ENCODE measurements at regions not wholly inside any gene's neighbourhood (a gene's known extent, or its start where the extent isn't known, plus 50 kb on each side); places are given as distances from the start of the nearest gene placed in this dataset.

DNA sequence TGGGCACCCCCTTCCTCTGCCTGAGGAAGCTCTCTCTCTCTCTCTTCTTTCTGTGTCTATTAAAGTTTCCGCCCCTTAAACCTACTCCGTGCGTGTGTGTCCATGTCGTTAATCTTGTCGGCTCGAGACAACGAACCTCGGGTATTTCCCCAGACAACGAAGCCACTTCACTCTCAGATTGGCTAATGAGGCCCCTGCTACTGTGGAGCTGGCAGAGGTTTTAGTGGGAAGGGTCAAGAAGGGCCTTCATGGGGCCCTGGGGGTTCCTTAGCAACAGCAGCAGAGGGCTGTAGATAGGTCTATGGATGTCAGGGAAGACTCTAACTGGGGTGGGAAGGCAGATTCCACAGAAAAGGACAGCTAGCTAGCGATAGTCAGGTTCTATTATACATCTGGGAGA lies 239.8 kb upstream of the RAB4A start:
- TF ChIP-seq, protein P1, sequence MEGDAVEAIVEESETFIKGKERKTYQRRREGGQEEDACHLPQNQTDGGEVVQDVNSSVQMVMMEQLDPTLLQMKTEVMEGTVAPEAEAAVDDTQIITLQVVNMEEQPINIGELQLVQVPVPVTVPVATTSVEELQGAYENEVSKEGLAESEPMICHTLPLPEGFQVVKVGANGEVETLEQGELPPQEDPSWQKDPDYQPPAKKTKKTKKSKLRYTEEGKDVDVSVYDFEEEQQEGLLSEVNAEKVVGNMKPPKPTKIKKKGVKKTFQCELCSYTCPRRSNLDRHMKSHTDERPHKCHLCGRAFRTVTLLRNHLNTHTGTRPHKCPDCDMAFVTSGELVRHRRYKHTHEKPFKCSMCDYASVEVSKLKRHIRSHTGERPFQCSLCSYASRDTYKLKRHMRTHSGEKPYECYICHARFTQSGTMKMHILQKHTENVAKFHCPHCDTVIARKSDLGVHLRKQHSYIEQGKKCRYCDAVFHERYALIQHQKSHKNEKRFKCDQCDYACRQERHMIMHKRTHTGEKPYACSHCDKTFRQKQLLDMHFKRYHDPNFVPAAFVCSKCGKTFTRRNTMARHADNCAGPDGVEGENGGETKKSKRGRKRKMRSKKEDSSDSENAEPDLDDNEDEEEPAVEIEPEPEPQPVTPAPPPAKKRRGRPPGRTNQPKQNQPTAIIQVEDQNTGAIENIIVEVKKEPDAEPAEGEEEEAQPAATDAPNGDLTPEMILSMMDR (IDR thresholded peaks at IDR 0.05; ENCODE audit: low read depth, low read length, missing input control), result no peak
- TF ChIP-seq RAD21 (IDR thresholded peaks at IDR 0.05), result no peak
- TF ChIP-seq RXRA (IDR thresholded peaks at IDR 0.05), result no peak
- no peak for TF ChIP-seq EGR1 (IDR thresholded peaks at IDR 0.05; ENCODE audit: low read depth in 2 of 2)
- no peak for TF ChIP-seq JUND (IDR thresholded peaks at IDR 0.05)
- TF ChIP-seq, protein P2, sequence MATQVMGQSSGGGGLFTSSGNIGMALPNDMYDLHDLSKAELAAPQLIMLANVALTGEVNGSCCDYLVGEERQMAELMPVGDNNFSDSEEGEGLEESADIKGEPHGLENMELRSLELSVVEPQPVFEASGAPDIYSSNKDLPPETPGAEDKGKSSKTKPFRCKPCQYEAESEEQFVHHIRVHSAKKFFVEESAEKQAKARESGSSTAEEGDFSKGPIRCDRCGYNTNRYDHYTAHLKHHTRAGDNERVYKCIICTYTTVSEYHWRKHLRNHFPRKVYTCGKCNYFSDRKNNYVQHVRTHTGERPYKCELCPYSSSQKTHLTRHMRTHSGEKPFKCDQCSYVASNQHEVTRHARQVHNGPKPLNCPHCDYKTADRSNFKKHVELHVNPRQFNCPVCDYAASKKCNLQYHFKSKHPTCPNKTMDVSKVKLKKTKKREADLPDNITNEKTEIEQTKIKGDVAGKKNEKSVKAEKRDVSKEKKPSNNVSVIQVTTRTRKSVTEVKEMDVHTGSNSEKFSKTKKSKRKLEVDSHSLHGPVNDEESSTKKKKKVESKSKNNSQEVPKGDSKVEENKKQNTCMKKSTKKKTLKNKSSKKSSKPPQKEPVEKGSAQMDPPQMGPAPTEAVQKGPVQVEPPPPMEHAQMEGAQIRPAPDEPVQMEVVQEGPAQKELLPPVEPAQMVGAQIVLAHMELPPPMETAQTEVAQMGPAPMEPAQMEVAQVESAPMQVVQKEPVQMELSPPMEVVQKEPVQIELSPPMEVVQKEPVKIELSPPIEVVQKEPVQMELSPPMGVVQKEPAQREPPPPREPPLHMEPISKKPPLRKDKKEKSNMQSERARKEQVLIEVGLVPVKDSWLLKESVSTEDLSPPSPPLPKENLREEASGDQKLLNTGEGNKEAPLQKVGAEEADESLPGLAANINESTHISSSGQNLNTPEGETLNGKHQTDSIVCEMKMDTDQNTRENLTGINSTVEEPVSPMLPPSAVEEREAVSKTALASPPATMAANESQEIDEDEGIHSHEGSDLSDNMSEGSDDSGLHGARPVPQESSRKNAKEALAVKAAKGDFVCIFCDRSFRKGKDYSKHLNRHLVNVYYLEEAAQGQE (IDR thresholded peaks at IDR 0.05), result no peak
- TF ChIP-seq FOXA1 (IDR thresholded peaks at IDR 0.05), result no peak
- TF ChIP-seq, protein P3, sequence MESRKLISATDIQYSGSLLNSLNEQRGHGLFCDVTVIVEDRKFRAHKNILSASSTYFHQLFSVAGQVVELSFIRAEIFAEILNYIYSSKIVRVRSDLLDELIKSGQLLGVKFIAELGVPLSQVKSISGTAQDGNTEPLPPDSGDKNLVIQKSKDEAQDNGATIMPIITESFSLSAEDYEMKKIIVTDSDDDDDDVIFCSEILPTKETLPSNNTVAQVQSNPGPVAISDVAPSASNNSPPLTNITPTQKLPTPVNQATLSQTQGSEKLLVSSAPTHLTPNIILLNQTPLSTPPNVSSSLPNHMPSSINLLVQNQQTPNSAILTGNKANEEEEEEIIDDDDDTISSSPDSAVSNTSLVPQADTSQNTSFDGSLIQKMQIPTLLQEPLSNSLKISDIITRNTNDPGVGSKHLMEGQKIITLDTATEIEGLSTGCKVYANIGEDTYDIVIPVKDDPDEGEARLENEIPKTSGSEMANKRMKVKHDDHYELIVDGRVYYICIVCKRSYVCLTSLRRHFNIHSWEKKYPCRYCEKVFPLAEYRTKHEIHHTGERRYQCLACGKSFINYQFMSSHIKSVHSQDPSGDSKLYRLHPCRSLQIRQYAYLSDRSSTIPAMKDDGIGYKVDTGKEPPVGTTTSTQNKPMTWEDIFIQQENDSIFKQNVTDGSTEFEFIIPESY (IDR thresholded peaks at IDR 0.05), result no peak
- TF ChIP-seq, protein P4, sequence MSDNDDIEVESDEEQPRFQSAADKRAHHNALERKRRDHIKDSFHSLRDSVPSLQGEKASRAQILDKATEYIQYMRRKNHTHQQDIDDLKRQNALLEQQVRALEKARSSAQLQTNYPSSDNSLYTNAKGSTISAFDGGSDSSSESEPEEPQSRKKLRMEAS (IDR thresholded peaks at IDR 0.05), result no peak
- TF ChIP-seq, protein P5, sequence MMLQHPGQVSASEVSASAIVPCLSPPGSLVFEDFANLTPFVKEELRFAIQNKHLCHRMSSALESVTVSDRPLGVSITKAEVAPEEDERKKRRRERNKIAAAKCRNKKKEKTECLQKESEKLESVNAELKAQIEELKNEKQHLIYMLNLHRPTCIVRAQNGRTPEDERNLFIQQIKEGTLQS (IDR thresholded peaks at IDR 0.05), result no peak
- TF ChIP-seq GABPA (IDR thresholded peaks at IDR 0.05 in 1 of 2, conservative IDR thresholded peaks at IDR 0.05 in 1 of 2), result no peak

Measured in liver (tissue), 3 donors.